Stimulated activated CD8-positive, alpha-beta memory T cell treated with anti-CD3 and anti-CD28 coated beads, Interleukin-2, amount 100 ng/mL, for 48 hours (primary cell): ENCODE measurements at regions not wholly inside any gene's neighbourhood (a gene's known extent, or its start where the extent isn't known, plus 50 kb on each side); places are given as distances from the start of the nearest gene placed in this dataset.
"Not testable (repeated sequence)": the region's sequence is repeated elsewhere in the genome, so short reads cannot be mapped to it uniquely, and the experiment has no call there.

ENCODE experiments used
- DNase-seq, 2 donors: peaks; one replicate each; pipeline ENCODE4 v3.0.0-alpha.2; 2020; ENCODE audit warnings: low read depth in 2 of 2

- not testable (repeated sequence) for DNase-seq
Measured at GRCh38 chr1:234796438-234796792, 186.4 kb upstream of the IRF2BP2 start.

GRCh38 chr1:234795711-234796437 lies 185.9 kb upstream of the IRF2BP2 start:
- DNase-seq: not testable (repeated sequence)

- DNase-seq: not testable (repeated sequence)
Measured at GRCh38 chr1:234795007-234795406, 185.0 kb upstream of the IRF2BP2 start.

GRCh38 chr1:234794452-234794851 lies 184.5 kb upstream of the IRF2BP2 start:
- DNase-seq: not testable (repeated sequence)

- not testable (repeated sequence) for DNase-seq
Measured at GRCh38 chr1:234793924-234794323, 183.9 kb upstream of the IRF2BP2 start.

- not testable (repeated sequence) for DNase-seq
Measured at GRCh38 chr1:234792221-234792864, 182.4 kb upstream of the IRF2BP2 start.

- DNase-seq: not testable (repeated sequence)
Measured at GRCh38 chr1:234791615-234792014, 181.6 kb upstream of the IRF2BP2 start.

GRCh38 chr1:234790333-234790732 lies 180.4 kb upstream of the IRF2BP2 start:
- not testable (repeated sequence) for DNase-seq

- DNase-seq: not testable (repeated sequence)
Measured at GRCh38 chr1:234787011-234787584, 177.1 kb upstream of the IRF2BP2 start.

GRCh38 chr1:234785922-234786321 lies 175.9 kb upstream of the IRF2BP2 start:
- DNase-seq: not testable (repeated sequence)

GRCh38 chr1:234785471-234785919 lies 175.5 kb upstream of the IRF2BP2 start:
- not testable (repeated sequence) for DNase-seq

GRCh38 chr1:234784108-234784507 lies 174.1 kb upstream of the IRF2BP2 start:
- DNase-seq: not testable (repeated sequence)

GRCh38 chr1:234782791-234783190 lies 172.8 kb upstream of the IRF2BP2 start:
- DNase-seq: no peak

GRCh38 chr1:234782105-234782751 lies 172.2 kb upstream of the IRF2BP2 start:
- no peak for DNase-seq

- peak; percentile 43 to 46 for DNase-seq
Measured at GRCh38 chr1:234781241-234782065, 171.5 kb upstream of the IRF2BP2 start.

- DNase-seq: no peak
Measured at GRCh38 chr1:234780531-234781162, 170.7 kb upstream of the IRF2BP2 start.

- DNase-seq: no peak
Measured at GRCh38 chr1:234780112-234780511, 170.1 kb upstream of the IRF2BP2 start.

GRCh38 chr1:234779600-234779999 lies 169.6 kb upstream of the IRF2BP2 start:
- DNase-seq: not testable (repeated sequence)

GRCh38 chr1:234779160-234779538 lies 169.2 kb upstream of the IRF2BP2 start:
- no peak for DNase-seq

GRCh38 chr1:234778221-234779159 lies 168.5 kb upstream of the IRF2BP2 start:
- no peak for DNase-seq
